ENCODE measurements at regions not wholly inside any gene's neighbourhood (a gene's known extent, or its start where the extent isn't known, plus 50 kb on each side); places are given as distances from the start of the nearest gene placed in this dataset.

GRCh38 chr3:26208201-26208600 is 414.4 kb upstream of the LRRC3B start:
- no peak for TF ChIP-seq ZNF70 (CRISPR knock-in tag; IDR thresholded peaks at IDR 0.05)
- no peak for TF ChIP-seq ZFP3 (CRISPR knock-in tag; IDR thresholded peaks at IDR 0.05)
- TF ChIP-seq GLIS3 (CRISPR knock-in tag; IDR thresholded peaks at IDR 0.05), result no peak
- no peak for TF ChIP-seq OSR1 (CRISPR knock-in tag; IDR thresholded peaks at IDR 0.05)
- no peak for TF ChIP-seq ZC3H10 (CRISPR knock-in tag; IDR thresholded peaks at IDR 0.05)
- no peak for TF ChIP-seq ESRRG (CRISPR knock-in tag; IDR thresholded peaks at IDR 0.05)
- no peak for TF ChIP-seq TCF4 (CRISPR knock-in tag; IDR thresholded peaks at IDR 0.05; ENCODE audit: borderline replicate concordance)
- TF ChIP-seq ZNF8 (CRISPR knock-in tag; IDR thresholded peaks at IDR 0.05), result no peak
- no peak for TF ChIP-seq TOX (CRISPR knock-in tag; IDR thresholded peaks at IDR 0.05; ENCODE audit: borderline replicate concordance)
- TF ChIP-seq ARNTL (CRISPR knock-in tag; IDR thresholded peaks at IDR 0.05; ENCODE audit: borderline replicate concordance, low read depth), result no peak
- no peak for TF ChIP-seq CSDC2 (CRISPR knock-in tag; IDR thresholded peaks at IDR 0.05)
- no peak for TF ChIP-seq TSHZ2 (CRISPR knock-in tag; IDR thresholded peaks at IDR 0.05)
- TF ChIP-seq CSRNP3 (CRISPR knock-in tag; IDR thresholded peaks at IDR 0.05), result no peak
- no peak for TF ChIP-seq ISL1 (CRISPR knock-in tag; IDR thresholded peaks at IDR 0.05)
- no peak for TF ChIP-seq PATZ1 (CRISPR knock-in tag; IDR thresholded peaks at IDR 0.05; ENCODE audit: borderline replicate concordance)
- no peak for TF ChIP-seq ZFP30 (CRISPR knock-in tag; IDR thresholded peaks at IDR 0.05)
- TF ChIP-seq SNAI2 (CRISPR knock-in tag; IDR thresholded peaks at IDR 0.05), result no peak
- no peak for TF ChIP-seq ZNF565 (CRISPR knock-in tag; conservative IDR thresholded peaks at IDR 0.05; ENCODE audit: low read depth)
- no peak for TF ChIP-seq POU6F1 (CRISPR knock-in tag; IDR thresholded peaks at IDR 0.05; ENCODE audit: borderline replicate concordance, low read depth)
- no peak for ATAC-seq

GRCh38 chr3:26229801-26230200 is 392.8 kb upstream of the LRRC3B start:
- ATAC-seq, result no peak
- TF ChIP-seq OSR1 (CRISPR knock-in tag; IDR thresholded peaks at IDR 0.05) (no peak), PATZ1 (CRISPR knock-in tag; IDR thresholded peaks at IDR 0.05; ENCODE audit: borderline replicate concordance) (no peak), ESRRG (CRISPR knock-in tag; IDR thresholded peaks at IDR 0.05) (no peak), ISL1 (CRISPR knock-in tag; IDR thresholded peaks at IDR 0.05) (no peak), ZFP3 (CRISPR knock-in tag; IDR thresholded peaks at IDR 0.05) (no peak), CREB5 (CRISPR knock-in tag; IDR thresholded peaks at IDR 0.05; ENCODE audit: low read depth) (no peak), CSDC2 (CRISPR knock-in tag; IDR thresholded peaks at IDR 0.05) (no peak), PPARA (CRISPR knock-in tag; IDR thresholded peaks at IDR 0.05; ENCODE audit: borderline replicate concordance) (no peak), RARB (CRISPR knock-in tag; IDR thresholded peaks at IDR 0.05) (no peak), ZFP30 (CRISPR knock-in tag; IDR thresholded peaks at IDR 0.05) (no peak), CSRNP3 (CRISPR knock-in tag; IDR thresholded peaks at IDR 0.05) (no peak), TSHZ2 (CRISPR knock-in tag; IDR thresholded peaks at IDR 0.05) (no peak), BACH2 (CRISPR knock-in tag; IDR thresholded peaks at IDR 0.05; ENCODE audit: borderline replicate concordance) (no peak), ZC3H10 (CRISPR knock-in tag; IDR thresholded peaks at IDR 0.05) (no peak), TOX (CRISPR knock-in tag; IDR thresholded peaks at IDR 0.05; ENCODE audit: borderline replicate concordance) (no peak), SNAI2 (CRISPR knock-in tag; IDR thresholded peaks at IDR 0.05) (no peak), TCF4 (CRISPR knock-in tag; IDR thresholded peaks at IDR 0.05; ENCODE audit: borderline replicate concordance) (no peak)

Data from SK-N-SH treated with all-trans-retinoic acid at 6 μM for 48 hours (cell line).